LNCAP (cell line): ENCODE measurements at regions not wholly inside any gene's neighbourhood (a gene's known extent, or its start where the extent isn't known, plus 50 kb on each side); places are given as distances from the start of the nearest gene placed in this dataset.

Experiments used
- TF ChIP-seq, protein P1 (sequence below): fragments of 450-650 bp; IDR thresholded peaks from 2 replicates; pipeline ENCODE4 v1.5.1; 2017; ENCODE audit warnings: mild to moderate bottlenecking

DNA sequence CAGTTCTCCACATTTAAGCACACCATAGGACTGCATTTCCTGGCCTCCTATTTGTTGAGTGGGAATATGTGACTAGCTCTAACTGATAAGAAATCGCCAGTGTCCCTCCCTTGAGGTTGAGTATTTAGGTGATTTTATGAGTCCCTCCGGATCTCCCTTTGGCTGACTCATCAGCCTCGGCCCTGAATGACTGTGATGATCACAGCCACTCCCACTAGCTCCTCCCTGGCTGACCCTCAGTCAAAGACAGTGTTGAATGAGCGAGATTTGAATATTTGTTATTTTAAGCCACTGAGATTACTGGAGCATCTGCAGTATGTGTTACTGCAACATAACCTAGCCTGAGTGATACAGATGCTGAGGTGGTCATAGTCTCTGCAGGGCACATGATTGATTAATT is 515.3 kb downstream of the EPHB1 start:
- TF ChIP-seq, protein P1, sequence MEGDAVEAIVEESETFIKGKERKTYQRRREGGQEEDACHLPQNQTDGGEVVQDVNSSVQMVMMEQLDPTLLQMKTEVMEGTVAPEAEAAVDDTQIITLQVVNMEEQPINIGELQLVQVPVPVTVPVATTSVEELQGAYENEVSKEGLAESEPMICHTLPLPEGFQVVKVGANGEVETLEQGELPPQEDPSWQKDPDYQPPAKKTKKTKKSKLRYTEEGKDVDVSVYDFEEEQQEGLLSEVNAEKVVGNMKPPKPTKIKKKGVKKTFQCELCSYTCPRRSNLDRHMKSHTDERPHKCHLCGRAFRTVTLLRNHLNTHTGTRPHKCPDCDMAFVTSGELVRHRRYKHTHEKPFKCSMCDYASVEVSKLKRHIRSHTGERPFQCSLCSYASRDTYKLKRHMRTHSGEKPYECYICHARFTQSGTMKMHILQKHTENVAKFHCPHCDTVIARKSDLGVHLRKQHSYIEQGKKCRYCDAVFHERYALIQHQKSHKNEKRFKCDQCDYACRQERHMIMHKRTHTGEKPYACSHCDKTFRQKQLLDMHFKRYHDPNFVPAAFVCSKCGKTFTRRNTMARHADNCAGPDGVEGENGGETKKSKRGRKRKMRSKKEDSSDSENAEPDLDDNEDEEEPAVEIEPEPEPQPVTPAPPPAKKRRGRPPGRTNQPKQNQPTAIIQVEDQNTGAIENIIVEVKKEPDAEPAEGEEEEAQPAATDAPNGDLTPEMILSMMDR, result no peak

GRCh38 chr3:135311699-135312098 is 516.6 kb downstream of the EPHB1 start:
- TF ChIP-seq, protein P1, result no peak

DNA sequence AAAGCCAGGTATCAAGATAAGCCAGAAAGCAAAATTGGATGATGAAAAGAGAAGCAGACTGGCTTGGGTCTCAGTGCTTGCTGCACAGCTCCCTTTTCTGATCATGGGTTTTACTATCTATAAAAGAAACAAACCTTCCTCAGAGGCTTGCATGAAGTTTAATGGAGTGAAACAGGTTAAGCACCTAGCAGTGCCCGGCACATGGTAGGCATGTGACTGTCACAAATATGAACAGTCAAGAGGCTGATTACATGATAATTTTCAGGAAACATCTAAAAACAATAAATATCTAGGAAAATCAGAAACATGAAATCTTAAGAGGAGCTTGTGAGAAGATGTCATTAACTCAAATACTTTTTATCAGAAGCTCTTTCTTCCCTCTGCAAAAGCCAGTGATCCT is 519.2 kb downstream of the EPHB1 start:
- TF ChIP-seq, protein P1, result no peak

- TF ChIP-seq, protein P1, result no peak
These were observed 529.2 kb downstream of the EPHB1 start for GRCh38 chr3:135324301-135324700.

DNA sequence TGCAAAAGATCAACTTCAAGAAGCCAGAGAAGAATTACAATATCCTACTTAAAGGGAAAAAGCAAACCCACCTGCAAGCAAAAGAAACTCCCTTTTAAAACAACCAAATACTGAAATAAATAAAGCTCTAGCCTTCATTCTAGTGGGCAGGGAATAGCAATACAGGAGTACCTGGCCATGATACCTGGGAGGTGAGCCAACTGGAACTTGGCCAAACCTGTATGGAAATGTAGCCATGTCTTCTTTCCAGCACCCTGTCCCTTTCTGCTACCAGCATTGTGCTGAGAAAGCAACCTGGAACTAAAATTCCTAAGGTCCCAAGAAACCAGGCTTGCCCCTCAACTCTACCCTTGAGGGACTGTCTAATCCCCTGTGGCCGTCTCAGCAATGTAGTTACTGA is 530.0 kb downstream of the EPHB1 start:
- TF ChIP-seq, protein P1, result no peak

DNA sequence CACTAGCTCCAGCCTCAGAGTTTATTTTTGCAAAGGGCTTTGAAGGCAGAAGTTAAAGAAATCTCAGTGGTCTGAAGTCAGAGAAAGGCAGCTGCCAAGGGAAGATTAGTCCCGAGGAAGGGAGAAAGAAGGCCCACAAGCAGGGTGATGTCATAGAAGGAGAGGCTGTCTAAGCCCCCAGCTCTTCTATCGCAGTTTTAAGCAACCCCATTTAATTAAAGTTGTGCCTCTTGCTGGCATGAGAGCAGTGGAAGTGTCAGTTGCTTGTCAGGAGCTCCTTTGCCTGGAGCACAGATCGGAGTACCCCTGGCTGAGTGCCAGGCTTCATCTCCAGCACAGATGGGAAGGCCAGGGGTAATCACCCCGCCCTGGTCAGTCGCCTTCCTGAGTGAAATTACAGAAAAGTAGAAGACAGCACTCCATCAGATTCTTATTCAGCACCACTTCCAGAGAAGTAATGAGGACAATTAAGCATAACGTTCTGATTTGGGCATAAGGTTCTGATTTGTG is 530.7 kb downstream of the EPHB1 start:
- TF ChIP-seq, protein P1, result no peak

- TF ChIP-seq, protein P1, result no peak
These were observed 531.8 kb downstream of the EPHB1 start for GRCh38 chr3:135326851-135327250.

GRCh38 chr3:135328036-135328435 is 533.0 kb downstream of the EPHB1 start:
- TF ChIP-seq, protein P1, result no peak
